ENCODE measurements at regions not wholly inside any gene's neighbourhood (a gene's known extent, or its start where the extent isn't known, plus 50 kb on each side); places are given as distances from the start of the nearest gene placed in this dataset.

- Histone ChIP-seq H3K27me3 (peaks cover 43 to 57% (median 54%) of the 10 kb centered on the region in 3 donors), H3K9me3 (no peaks in the 10 kb centered on the region), H3K4me1 (no peaks in the 10 kb centered on the region), H3K4me3 (no peak overlapping the region), H3K27ac (no peak overlapping the region), H3K36me3 (no peaks in the 10 kb centered on the region)
- TF ChIP-seq POLR2A (IDR thresholded peaks at IDR 0.05), result no peak
- no peak for TF ChIP-seq CTCF (IDR thresholded peaks at IDR 0.05 in 4 of 5, conservative IDR thresholded peaks at IDR 0.05 in 1 of 5)
- in situ Hi-C loops (cut with MboI; ENCODE audit: low sequenced_read_pairs in 4 of 4) (loop anchor here in 1 of 4 donors (25.0 kb wide), 1 partner anchor 105 kb away; no protein-coding TSS in a partner anchor), intact Hi-C loops (cut with DNase I; ENCODE audit: low total_unique reads) (no loop called here)
- no peak for DNase-seq
- ATAC-seq, result no peak
Measured at GRCh38 chr17:36807496-36808179, 129.6 kb upstream of the LHX1 start.

DNA sequence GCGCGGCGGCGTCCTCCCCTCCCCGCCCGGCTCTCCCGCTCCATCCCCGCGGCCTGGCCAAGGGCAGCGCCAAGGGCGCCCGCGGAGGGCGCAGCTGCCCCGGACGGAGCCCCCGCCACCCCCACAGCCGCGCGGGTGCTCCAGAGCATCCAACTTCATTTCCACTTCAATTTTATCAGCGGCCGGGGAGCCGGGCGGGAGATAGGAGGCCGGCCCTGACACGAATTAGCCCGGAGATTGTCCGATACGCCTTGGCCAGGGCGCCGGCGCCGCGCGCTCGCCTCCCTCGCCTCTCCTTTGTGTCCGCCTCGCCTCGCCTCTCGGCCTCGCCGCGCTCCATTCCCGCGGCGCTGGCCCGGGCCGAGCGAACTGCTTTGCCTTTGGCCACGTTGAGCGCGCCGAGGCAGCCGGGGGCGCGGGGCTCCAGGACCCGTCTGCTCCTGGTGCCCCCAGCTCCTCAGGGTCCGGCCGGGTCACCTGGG lies 129.1 kb upstream of the LHX1 start:
- ATAC-seq (no peak), DNase-seq (no peak)
- in situ Hi-C loops (cut with MboI; ENCODE audit: low sequenced_read_pairs in 4 of 4) (loop anchor here in 1 of 4 donors (25.0 kb wide), 1 partner anchor 104 kb away; no protein-coding TSS in a partner anchor), intact Hi-C loops (cut with DNase I; ENCODE audit: low total_unique reads) (no loop called here)
- peaks cover 48 to 62% (median 60%) of the 10 kb centered on the region in 3 donors for H3K27me3 ChIP-seq
- no peak overlapping the region for H3K27ac ChIP-seq
- H3K9me3 ChIP-seq, result no peaks in the 10 kb centered on the region
- no peaks in the 10 kb centered on the region for H3K36me3 ChIP-seq
- no peaks in the 10 kb centered on the region for H3K4me1 ChIP-seq
- no peak overlapping the region for H3K4me3 ChIP-seq
- TF ChIP-seq POLR2A (IDR thresholded peaks at IDR 0.05) (no peak), CTCF (IDR thresholded peaks at IDR 0.05 in 4 of 5, conservative IDR thresholded peaks at IDR 0.05 in 1 of 5) (no peak)

DNA sequence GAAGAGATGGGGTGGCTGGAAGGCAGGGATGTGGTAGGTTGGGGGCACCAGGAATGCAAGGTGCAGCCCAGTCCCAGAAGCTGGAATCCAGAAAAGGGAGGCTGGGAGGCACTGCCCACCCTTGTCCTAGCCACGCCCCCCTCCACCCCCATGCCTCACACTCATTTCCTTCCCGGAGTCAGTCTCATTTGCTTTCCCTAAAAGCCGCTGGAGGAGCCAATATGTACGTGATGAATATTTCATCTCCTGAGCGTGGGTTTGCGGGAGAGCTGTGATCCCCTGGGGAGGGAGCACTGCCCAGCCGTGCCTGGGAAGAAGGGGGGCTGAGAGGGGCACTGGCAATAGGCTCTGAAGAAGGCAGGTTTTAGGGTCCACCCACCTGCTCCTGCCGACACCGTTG lies 124.5 kb upstream of the LHX1 start:
- Histone ChIP-seq H3K9me3 (no peaks in the 10 kb centered on the region), H3K36me3 (no peaks in the 10 kb centered on the region), H3K27me3 (peaks cover 47 to 57% (median 54%) of the 10 kb centered on the region in 3 donors), H3K4me3 (no peak overlapping the region), H3K4me1 (no peaks in the 10 kb centered on the region), H3K27ac (no peak overlapping the region)
- intact Hi-C loops (cut with DNase I; ENCODE audit: low total_unique reads), result no loop called here
- no peak for ATAC-seq
- in situ Hi-C loops (cut with MboI; ENCODE audit: low sequenced_read_pairs in 4 of 4), result loop anchor here in 1 of 4 donors (25.0 kb wide), 1 partner anchor 100 kb away; no protein-coding TSS in a partner anchor
- DNase-seq, result no peak
- TF ChIP-seq CTCF (IDR thresholded peaks at IDR 0.05 in 4 of 5, conservative IDR thresholded peaks at IDR 0.05 in 1 of 5), result no peak
- TF ChIP-seq POLR2A (IDR thresholded peaks at IDR 0.05), result no peak

- in situ Hi-C loops (cut with MboI; ENCODE audit: low sequenced_read_pairs in 4 of 4), result loop anchor here in 1 of 4 donors (25.0 kb wide), 1 partner anchor 99 kb away; no protein-coding TSS in a partner anchor
- Histone ChIP-seq H3K4me1 (no peaks in the 10 kb centered on the region), H3K9me3 (no peaks in the 10 kb centered on the region), H3K36me3 (no peaks in the 10 kb centered on the region), H3K4me3 (no peak overlapping the region), H3K27ac (no peak overlapping the region), H3K27me3 (peaks cover 44 to 53% (median 52%) of the 10 kb centered on the region in 3 donors)
- intact Hi-C loops (cut with DNase I; ENCODE audit: low total_unique reads), result no loop called here
- TF ChIP-seq CTCF (IDR thresholded peaks at IDR 0.05 in 4 of 5, conservative IDR thresholded peaks at IDR 0.05 in 1 of 5), result no peak
- no peak for ATAC-seq
- no peak for DNase-seq
Measured at GRCh38 chr17:36813357-36813756, 123.9 kb upstream of the LHX1 start.
